ENCODE measurements at regions not wholly inside any gene's neighbourhood (a gene's known extent, or its start where the extent isn't known, plus 50 kb on each side); places are given as distances from the start of the nearest gene placed in this dataset.

DNA sequence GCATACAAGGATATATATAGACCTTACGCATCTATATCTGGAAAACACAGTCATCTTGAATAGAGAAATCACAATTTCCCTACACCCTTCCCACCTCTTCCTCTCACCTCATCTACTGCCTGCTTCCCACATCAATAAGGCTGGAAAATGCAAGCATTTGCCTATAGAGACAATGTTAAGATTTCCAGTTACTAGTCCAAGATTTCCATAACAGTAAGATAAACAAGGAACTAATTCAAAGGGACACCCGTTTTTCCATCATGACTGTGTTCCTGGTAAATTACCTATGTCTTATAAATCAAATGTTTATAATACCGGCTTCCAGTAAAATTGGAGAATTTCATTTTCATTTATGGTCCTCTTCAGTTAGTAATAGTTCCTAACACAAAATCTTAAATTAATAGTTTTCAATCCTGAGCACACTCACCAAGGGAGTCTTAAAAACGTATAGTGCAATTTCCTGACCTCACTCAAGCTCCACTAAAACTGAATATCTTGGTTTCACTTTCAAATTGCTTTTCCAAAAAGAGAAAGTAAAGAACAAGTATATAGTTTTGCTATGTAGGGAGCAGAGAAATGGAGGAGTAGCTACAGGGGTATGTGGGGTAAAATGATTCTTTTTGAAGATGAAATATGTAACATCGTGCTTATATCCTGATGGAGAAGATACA, 398.7 kb downstream of the PLPP3 start:
- no peak for DNase-seq

DNA sequence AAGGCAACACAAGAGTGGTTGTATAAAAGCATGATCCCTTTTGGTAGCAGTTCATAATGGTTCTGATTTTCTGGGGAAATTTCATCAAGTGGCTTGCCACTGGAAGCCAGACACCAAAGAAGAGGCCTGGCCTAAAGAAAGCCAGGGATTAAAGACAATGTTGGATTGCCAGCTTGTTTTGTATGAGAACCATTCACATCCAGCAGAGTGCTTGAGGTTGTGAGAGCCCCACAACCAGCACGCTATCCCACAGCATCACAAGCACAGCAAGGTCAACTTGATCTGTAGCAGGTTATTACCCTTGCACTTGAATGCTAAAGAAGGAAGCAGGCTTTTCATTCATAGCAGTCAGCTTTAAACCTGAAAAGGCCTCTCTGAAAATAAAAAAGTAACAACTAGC, 399.8 kb downstream of the PLPP3 start:
- DNase-seq = no peak

DNA sequence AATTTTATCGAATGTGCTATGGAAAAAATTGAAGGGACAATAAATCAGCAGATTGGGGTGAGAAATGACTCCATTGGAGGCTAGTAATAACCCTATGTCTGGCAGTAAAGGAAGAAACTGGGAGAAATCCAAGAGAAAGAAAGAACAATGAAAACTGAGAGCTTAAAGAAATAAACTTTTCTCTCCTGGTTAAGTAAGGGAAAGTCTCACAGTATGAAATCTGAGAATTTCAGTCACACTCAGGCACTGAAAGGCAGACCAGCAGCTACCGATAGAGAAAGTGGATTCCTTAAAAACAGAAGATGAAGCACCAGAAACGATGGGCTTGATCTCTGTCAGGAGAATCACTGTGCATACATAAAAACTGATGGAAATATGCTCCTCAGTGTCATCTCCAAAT, 404.2 kb downstream of the PLPP3 start:
- no peak for DNase-seq

DNA sequence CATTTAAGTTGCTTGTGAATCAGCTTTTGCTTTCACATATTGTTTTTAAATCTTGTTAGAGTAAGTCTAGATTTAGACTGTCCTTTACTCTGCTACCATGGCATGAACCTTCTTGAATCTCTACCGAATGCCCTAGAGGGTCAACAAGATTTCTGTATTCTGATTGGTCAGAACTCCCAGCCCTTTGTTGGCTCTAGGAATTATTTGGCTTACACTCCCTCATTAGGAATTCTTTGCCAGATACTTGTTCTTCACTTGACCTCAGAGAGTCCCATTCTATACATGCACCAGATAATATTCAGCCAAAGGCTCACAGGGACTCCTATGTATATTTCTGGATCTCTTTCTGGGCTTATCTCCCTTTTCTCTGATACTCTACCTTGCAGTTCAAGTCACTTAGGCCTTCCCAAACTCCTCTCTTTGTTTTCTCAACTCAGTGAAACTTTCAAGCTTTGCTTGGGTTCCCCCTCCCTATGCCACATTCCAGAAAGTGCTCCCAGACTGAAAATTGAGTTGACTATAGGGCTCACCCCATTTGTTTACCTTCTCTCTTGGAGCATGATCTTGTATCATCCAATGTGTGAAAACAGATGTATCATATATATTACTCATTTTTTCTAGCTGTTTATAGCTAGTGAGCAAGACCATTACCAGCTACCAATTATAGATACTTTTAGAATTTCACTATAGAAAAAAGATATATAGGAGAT, 405.0 kb downstream of the PLPP3 start:
- DNase-seq = no peak

DNA sequence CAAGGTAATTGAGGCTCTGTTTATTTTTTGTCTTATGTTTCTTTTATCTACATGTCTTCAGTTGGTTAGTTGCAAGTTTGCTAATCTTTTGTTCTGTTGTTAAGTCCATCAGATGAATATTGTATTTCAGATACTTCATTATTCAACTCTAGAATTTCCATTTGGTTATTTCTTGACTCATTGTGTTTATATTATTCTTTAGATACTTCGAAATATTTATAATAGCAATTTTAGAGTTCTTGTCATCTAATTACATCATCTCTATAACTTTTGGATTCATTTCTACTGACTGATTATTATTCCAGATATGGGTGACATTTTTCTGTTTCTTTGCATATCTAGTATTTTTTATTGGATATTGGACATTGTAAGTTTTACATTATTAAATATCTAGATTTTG, 405.6 kb downstream of the PLPP3 start:
- DNase-seq = no peak

DNA sequence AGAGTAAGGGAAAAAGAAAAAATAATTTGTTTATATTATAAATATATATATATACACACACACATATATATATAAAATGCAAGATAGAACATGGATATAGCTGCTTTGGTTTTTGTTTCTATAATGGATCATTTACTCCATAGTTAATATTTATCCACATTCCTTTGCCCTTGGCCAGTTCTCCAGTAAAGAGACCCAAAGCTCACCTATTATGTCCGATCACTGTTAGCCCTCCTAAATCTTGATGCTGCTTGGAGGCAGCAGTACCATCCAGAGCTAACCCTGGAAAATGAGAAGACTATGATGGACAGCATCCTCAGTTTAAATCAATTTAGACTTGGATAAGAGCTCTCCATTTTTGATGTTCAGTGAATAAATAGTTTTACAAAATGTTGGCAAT, 407.7 kb downstream of the PLPP3 start:
- DNase-seq = no peak

DNA sequence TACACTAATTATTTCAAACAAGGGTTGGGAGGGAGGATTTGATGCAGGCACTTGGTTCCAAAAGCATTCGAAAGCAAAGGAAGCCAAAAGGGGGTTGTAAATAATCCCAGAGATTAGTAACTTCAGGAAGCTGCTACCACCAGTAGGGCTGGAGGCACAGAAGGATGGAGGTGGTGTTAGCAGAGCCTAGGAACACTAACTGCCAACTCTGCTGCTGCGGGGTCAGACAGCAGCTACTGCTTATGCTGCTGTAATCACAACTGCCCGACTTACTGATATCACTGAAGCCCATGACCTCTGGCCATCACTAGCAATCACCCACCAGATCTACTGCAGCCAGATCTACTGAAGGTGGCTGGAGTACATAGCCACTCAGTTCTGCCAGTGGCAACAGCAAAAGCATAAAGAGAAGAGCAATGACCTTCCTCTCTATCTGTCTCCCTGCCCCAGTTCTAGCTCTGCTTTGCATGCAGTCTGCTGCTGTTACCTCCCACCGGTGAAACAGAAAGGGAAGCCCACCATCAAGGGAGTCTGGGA, 408.5 kb downstream of the PLPP3 start:
- DNase-seq = no peak

DNA sequence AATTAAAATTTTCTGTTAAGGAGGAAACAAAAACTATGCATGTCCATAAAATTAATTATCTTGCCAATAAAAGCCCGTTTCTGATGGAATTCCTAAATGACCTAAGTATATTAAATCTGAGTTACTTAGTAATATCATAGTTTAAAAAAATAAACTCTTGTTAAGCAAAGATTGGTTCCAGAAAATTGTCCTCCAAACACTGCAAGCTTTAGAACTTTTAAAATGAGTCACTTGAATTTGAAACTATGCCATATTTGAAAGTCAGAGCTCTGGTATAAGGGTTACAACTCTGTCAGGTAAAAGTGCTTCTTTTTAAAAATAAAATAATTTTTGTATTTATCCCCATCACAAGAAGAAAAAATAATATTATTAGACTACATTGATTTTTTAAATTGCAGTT, 409.5 kb downstream of the PLPP3 start:
- no peak for DNase-seq

DNA sequence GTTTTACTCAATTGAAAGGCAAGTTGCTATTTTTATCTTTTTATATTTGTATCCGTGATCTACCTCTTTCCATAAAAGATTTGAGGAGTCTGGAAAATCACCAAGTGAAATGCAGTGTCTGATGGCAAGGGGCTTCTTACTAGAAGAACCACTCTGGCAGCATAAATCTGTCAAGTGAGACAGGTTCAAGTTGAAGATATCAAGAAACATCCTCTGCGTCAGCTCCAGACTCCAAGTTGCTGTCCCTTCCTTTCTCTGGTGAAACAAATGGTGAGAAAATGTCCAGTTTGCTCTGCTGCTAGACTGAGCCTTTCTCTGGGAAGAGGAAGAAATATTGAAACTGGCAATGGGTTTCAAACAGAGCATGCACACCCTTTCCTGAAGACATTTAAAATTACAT, 411.2 kb downstream of the PLPP3 start:
- no peak for DNase-seq

DNA sequence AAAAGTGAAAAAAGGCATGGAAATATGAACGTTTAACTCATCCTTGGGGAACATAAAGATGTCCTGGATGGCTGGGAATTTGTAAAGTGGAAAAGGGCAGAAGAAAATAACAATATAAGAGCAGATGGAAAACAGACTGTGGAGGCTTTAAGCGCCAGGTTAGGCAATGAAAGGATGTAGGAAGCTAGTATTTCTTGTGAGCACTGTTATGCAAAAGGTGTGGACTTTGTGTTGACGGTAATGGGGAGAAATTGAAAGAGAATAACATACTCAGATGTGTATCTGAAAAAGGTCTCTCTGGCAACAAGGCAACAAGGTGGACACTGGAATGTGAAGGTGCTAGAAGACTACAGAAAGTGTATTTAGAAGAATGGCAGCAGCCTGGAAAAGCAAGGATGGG, 411.8 kb downstream of the PLPP3 start:
- no peak for DNase-seq

DNA sequence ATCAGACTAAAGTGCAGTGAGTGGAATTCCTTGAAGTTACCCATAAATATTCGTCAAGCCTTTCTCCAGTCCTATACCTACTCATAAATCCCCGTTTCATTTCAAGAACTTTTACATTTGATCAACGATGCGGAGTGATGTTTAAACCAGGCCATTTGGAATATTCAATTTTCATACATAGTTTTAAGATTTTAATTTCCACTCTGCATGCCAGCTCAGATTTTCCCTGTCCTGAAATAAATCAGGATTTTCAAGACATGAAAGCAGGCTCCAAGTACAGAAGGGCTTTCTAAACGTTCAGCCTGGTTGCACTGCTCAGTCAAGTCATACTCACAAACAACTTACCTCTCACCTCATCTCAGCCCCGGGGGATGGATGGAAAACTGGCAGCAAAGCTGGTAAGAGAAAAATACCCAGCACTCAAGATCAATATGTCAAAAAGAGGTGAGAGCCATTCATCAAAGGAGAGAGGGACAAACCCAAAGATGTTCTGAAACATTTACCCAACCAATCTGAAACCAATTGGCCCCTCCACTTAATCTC, 418.5 kb downstream of the PLPP3 start:
- no peak for DNase-seq

DNA sequence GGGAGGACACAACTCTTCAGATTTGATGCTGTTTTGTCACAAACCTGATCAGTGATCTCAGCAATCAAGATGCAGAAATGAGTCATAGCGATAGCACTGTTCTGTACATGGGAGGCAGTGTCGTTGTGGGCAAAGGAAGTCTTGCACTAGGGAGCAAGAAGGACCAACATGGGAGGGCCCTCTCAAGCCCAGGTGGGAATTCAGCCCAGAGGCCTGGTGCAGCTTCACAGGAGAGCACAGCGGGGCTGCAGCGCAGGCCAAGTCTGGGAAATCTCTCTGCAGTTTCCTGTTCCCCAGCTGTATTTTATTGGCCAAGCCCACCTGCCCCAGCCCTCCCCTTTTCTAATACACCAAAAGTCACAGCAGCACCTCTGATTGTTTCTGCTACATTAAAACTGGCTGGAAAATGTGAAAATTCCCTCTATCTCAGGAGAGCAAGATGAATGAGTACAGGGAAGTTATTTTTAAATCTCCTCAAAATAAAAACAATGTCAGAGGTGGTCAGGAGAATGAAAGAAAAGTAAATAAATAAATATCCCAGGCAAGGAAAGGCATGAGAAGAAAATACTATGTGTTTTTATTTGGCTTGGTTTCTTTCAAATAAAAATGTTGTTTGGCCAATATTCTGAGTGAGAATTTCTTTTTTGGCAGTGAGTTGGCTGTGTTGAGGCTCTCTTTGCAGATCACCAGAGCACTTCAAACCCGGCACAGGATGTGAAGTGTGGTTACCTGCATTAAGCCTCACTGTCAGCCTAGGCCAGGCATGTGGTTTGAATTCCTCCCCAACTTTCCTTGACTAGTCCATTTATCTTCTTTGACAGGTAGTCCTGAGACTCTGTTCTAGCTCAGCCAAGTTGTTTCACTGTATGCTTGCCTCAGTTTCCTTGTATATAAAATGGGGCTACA, 422.1 kb downstream of the PLPP3 start:
- DNase-seq = no peak

DNA sequence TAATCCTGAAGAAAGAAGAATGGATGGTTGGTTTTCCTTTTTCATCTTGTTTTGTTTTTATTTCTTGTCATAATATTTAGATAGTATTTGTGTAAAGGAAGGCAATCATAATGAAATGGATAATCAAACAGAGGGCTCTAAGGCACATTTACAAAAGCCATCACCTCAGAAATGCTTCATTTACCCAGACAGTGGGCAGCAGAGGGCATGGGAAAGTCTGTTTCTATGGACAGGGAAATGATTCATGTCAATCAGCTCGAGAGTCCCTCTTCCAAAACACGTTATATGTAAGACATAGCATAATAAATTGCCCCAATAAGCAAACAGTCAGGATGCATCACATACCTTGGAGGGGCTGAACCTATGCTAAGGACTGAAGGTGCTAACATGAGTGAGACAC, 426.1 kb downstream of the PLPP3 start:
- DNase-seq = no peak

DNA sequence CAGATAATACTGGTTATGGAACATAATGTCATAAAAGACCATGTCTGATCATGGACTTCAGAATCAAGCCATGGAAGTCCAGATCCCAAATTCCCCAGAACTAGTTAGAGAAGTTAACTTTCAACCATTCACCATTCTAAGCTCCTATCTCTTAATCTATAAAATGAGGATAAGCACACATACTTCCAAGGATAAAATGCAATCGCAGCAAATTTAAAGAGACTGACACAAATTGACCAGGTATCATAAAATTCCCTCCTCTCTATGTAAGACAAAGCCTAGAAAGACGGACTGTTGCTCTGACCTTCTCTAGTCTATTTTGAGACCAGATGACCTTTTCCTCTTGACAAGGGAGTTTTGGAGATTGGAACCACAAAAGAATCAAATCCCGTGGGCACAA, 426.7 kb downstream of the PLPP3 start:
- no peak for DNase-seq

DNA sequence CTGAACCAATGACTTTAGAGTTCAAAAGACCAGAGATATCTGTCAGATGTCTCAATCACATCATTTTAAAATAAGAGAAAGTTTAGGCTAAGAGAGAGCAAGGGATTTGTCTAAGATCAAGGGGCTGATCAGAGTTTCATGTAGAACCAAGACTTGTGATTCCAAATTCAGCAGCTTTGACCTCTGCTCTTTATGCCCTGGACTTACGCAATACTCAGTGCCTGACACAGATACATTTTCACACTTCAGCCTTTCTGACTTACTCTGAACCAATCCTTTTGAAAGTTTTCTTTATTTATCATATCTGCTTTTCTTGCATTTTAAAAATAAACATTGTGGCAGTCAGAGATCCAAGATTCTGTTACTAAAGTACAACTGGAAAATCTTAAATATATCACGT, 428.0 kb downstream of the PLPP3 start:
- DNase-seq = no peak

DNA sequence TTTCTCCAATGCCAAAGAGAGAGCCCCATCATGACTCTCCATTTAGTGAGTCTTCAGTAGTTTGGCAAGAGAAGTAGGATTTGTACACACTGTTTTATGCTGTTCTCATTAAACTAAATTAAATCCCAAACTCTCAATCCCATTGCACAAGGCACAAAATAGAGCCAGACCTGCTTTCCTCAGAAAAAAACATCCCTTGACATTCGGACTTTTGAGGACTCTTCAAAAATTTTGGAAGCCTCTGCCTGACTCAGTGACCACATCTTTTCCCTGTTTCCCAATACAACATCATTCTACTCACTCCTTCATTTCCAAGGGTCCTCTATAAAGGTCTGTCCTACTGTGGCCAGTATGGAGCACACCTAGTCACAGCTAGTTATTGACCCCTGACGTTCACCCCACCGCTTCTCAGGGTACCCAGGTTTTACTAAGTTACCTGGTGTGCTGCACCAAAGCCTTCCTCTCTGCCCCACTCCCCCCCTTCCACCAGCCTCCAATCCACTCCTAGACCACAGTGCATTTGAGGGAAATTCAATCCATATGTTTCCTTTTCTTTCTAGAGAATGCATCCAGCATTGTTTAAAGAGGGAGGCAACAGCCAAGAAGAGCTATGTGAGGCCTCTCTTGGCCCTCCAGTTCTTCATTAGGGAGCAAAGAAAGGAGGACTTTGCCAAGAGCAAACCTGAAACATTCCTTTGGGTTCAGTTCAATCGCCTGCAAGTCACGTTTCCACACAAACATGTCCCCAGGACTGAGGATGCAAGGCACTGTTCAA, 428.7 kb downstream of the PLPP3 start:
- DNase-seq = no peak

DNA sequence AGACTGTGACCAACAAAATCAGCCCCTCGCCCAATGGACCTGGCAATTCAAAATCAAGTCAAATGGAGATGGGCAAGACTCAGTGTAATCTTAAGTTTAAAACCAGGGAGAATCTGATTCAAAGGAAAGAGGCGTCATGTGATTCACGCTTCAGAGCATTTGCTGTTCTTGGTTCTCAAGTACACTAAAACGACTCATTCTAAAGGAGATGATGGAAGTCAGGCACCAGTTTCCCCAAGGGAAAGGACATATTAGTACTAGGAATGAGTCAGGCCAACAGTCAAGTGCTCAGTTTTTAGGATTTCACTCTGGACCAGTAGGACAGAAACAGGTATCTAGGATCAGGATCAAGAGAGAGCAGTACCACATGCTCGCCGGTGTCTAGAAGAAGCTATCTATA, 429.6 kb downstream of the PLPP3 start:
- DNase-seq = no peak

DNA sequence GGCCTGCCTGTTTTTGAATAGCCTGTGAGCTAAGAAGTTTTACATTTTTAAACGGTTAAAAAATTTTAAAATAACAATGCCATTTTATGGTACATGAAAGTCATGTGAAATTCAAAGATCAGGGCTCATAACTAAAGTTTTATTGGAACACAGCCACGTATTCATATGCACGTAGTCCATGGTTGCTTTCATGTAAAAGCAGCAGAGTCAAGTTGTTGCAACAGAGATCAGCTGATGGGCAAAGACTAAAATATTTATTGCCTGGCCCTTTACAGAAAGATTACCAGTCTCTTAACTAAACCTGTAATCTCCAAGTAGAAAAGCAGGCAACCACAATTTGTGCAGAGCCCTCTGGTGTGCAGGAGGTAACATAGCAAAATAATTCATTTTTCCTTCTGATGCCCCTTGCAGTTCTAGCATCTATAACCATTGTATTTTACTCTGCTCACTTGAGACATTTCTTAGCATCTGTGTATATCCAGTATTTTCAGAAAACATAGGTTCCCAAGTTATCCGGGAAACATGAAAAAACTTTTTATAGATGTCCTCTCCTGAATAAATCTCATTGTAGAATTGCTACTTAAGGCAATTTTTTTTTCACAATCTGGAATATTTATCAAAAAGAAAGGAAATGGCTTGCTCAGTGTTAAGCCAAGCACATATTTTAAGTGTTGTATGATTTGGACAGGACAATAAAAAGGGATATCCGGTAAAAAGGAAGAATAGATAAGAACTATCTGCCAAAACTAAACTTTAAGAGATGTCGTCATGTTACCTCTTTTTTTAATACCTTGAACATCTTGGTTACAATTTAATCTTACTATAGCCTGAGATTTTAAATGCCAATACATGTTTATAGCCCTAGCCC, 430.8 kb downstream of the PLPP3 start:
- DNase-seq = no peak

DNA sequence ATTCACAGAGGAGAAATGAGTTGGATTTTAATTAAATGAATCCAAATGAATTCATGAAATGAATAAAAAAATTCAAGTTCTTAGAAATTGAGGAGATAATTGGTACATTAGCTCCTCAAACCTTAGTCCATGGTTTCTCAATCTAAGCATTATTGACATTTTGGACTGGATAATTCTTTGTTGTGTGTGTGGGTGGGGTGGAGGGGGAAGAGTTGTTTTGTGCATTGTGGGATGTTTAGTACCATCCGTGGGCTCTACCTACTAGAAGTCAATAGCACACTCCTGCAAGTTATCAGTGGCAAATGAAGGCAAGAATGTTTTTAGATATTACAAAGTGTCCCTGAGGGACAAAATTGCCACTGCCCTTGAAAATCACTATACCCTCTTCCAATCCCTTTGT, 431.9 kb downstream of the PLPP3 start:
- no peak for DNase-seq

DNA sequence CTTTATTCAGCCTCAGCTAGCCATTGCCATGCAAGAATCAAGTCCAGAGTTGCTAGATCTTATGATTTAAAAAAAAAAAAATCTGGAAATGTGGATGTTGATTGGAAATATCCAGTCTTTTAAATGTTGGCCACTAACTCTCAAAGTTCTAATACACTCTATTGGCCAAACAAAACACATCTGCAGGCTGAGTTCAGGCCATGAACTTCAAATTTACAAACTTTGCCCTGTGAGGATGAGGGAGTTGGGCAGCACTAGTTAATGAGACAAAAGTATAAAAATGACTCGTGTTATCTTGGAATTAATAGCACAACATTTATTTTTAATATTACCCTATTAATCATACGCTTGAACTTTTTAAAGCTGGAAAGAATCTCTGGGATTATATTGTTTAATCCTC, 432.3 kb downstream of the PLPP3 start:
- DNase-seq = no peak

DNA sequence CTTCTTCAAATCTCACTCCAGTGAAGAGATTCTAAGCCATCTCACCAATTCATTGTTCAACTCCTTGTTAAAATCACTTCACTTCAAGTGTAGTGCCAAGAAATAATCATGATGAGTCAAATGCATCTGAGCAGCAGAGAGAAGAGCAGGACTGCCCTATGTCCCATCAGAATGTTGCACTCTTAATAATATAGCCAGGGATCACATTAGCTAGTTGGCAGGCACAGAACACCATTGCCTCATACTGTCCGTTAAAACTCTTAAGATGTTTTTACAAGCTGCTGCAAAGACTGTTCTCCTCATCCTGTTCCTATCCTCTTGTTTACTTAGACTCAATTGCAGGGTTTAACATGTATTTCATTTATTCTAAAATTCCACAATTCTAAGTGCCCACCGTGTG, 432.9 kb downstream of the PLPP3 start:
- DNase-seq = no peak

DNA sequence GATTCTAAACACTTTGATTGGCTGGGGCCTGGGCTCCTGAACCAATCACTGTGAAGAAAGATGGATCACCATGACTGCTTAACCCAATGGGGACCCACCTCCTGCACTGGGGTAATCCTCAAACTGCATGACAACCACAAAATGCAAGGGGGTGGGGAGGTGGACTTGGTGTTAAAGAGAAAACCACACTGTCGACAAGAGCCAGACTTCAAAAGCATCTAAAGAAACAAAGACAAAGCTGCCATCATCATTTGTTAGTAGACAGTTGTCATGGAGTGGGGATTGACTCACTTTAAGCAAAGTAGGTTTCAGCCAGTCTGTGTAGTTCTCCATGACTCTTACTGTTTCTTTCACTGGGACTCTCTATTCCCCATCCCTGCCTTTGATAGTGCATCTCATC, 433.8 kb downstream of the PLPP3 start:
- DNase-seq = no peak

Measured in activated naive CD4-positive, alpha-beta T cell treated with anti-CD3 and anti-CD28 coated beads, Interleukin-2, amount 50 U/mL, for 16 hours (primary cell).